ENCODE measurements at regions not wholly inside any gene's neighbourhood (a gene's known extent, or its start where the extent isn't known, plus 50 kb on each side); places are given as distances from the start of the nearest gene placed in this dataset.

DNA sequence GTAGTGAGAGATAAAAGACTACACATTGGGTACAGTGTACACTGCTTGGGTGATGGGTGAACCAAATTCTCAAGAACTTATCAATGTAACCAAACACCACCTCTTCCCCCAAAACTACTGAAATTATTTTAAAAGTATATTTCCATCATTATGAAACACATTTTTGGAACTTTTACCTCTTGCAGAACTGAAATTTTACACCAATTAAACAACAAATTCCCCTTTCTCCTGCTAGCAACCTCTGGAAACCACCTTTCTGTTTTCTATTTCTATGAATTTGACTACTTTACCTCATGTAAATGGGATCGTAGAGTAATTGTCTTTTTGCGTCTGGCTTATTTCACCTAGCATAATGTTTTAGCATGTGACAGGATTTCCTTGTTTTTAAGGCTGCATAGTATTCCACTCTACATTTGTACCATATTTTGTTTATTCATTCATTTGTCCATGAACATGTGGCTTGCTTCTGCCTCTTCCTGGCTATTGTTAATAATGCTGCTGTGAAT is 149.9 kb upstream of the PHACTR1 start:
- DNase-seq (ENCODE audit: low read depth, low spot score) (no peak), FAIRE-seq (no peak)
- no peaks in the 10 kb centered on the region for H3K36me3 ChIP-seq (ENCODE audit: control insufficient read depth in 2 of 2, extremely low read depth in 1 of 2, insufficient read depth in 2 of 2, low read length in 2 of 2)
- H2AFZ ChIP-seq (ENCODE audit: control insufficient read depth, low read length), result no peak overlapping the region
- no peak overlapping the region for H3K4me3 ChIP-seq (ENCODE audit: control insufficient read depth in 2 of 3, extremely low read depth in 1 of 3, insufficient read depth in 2 of 3, low read depth in 1 of 3, low read length in 3 of 3)
- H3K79me2 ChIP-seq (ENCODE audit: control insufficient read depth, insufficient read depth, low read length), result no peaks in the 10 kb centered on the region
- H3K4me2 ChIP-seq (ENCODE audit: control insufficient read depth, extremely low read depth, insufficient read depth, low read depth, low read length), result no peak overlapping the region
- H4K20me1 ChIP-seq (ENCODE audit: control insufficient read depth, extremely low read depth, insufficient read depth, low read length), result no peaks in the 10 kb centered on the region
- H3K27ac ChIP-seq (ENCODE audit: control insufficient read depth, insufficient read depth, low read length), result no peak overlapping the region
- no peaks in the 10 kb centered on the region for H3K27me3 ChIP-seq (ENCODE audit: control insufficient read depth, extremely low read depth, insufficient read depth, low read length)
- dilution Hi-C loops (cut with MboI; ENCODE audit: extremely low pct_ligation_motif_present, low sequenced_read_pairs), result no loop called here
- no peak overlapping the region for H3K9ac ChIP-seq (ENCODE audit: control insufficient read depth, extremely low read depth, insufficient read depth, low read length)
- H3K9me1 ChIP-seq (ENCODE audit: control insufficient read depth, extremely low read depth, insufficient read depth, low read length), result no peaks in the 10 kb centered on the region
- no peaks in the 10 kb centered on the region for H3K9me3 ChIP-seq (ENCODE audit: control insufficient read depth, low read depth, low read length)
- TF ChIP-seq EZH2 (IDR thresholded peaks at IDR 0.05; ENCODE audit: low read length), result no peak
- H3K4me1 ChIP-seq (ENCODE audit: control insufficient read depth, extremely low read depth, insufficient read depth, low read length), result peaks cover 19% of the 10 kb centered on the region

DNA sequence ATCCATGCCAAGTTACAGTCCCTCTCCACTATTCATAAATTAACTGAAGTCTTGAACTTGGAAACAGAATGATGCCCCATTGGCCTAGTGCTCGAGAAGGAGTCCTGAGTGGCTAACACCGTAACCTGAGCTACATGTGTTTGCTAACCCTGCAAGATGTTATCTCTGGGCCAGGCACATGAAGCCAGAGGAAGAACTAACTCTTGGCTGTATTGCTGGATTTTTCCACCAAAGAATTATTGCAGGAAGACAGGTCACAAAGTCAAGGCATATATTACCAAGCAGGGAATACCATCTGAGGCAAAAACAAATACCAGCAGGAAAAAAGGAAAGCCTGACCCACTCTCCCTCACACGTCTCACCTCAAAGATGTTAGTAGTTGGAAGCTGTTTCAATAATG is 148.9 kb upstream of the PHACTR1 start:
- no peaks in the 10 kb centered on the region for H3K36me3 ChIP-seq (ENCODE audit: control insufficient read depth in 2 of 2, extremely low read depth in 1 of 2, insufficient read depth in 2 of 2, low read length in 2 of 2)
- H3K27ac ChIP-seq (ENCODE audit: control insufficient read depth, insufficient read depth, low read length), result no peak overlapping the region
- dilution Hi-C loops (cut with MboI; ENCODE audit: extremely low pct_ligation_motif_present, low sequenced_read_pairs), result no loop called here
- TF ChIP-seq EZH2 (IDR thresholded peaks at IDR 0.05; ENCODE audit: low read length), result no peak
- TF ChIP-seq, protein P1, sequence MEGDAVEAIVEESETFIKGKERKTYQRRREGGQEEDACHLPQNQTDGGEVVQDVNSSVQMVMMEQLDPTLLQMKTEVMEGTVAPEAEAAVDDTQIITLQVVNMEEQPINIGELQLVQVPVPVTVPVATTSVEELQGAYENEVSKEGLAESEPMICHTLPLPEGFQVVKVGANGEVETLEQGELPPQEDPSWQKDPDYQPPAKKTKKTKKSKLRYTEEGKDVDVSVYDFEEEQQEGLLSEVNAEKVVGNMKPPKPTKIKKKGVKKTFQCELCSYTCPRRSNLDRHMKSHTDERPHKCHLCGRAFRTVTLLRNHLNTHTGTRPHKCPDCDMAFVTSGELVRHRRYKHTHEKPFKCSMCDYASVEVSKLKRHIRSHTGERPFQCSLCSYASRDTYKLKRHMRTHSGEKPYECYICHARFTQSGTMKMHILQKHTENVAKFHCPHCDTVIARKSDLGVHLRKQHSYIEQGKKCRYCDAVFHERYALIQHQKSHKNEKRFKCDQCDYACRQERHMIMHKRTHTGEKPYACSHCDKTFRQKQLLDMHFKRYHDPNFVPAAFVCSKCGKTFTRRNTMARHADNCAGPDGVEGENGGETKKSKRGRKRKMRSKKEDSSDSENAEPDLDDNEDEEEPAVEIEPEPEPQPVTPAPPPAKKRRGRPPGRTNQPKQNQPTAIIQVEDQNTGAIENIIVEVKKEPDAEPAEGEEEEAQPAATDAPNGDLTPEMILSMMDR (optimal IDR thresholded peaks at IDR 0.05 in 1 of 3, IDR thresholded peaks at IDR 0.05 in 1 of 3, conservative IDR thresholded peaks at IDR 0.05 in 1 of 3; ENCODE audit: extremely low read depth in 1 of 3, insufficient read depth in 2 of 3, low read length in 3 of 3), result no peak
- peak overlapping the region; percentile 42 for H2AFZ ChIP-seq (ENCODE audit: control insufficient read depth, low read length)
- no peak overlapping the region for H3K4me2 ChIP-seq (ENCODE audit: control insufficient read depth, extremely low read depth, insufficient read depth, low read depth, low read length)
- FAIRE-seq (no peak), DNase-seq (ENCODE audit: low read depth, low spot score) (no peak)
- H3K4me3 ChIP-seq (ENCODE audit: control insufficient read depth in 2 of 3, extremely low read depth in 1 of 3, insufficient read depth in 2 of 3, low read depth in 1 of 3, low read length in 3 of 3), result no peak overlapping the region
- H3K27me3 ChIP-seq (ENCODE audit: control insufficient read depth, extremely low read depth, insufficient read depth, low read length), result no peaks in the 10 kb centered on the region
- no peak overlapping the region for H3K9ac ChIP-seq (ENCODE audit: control insufficient read depth, extremely low read depth, insufficient read depth, low read length)
- no peaks in the 10 kb centered on the region for H4K20me1 ChIP-seq (ENCODE audit: control insufficient read depth, extremely low read depth, insufficient read depth, low read length)
- H3K4me1 ChIP-seq (ENCODE audit: control insufficient read depth, extremely low read depth, insufficient read depth, low read length), result peaks cover 24% of the 10 kb centered on the region
- no peaks in the 10 kb centered on the region for H3K9me1 ChIP-seq (ENCODE audit: control insufficient read depth, extremely low read depth, insufficient read depth, low read length)
- H3K9me3 ChIP-seq (ENCODE audit: control insufficient read depth, low read depth, low read length), result no peaks in the 10 kb centered on the region
- no peaks in the 10 kb centered on the region for H3K79me2 ChIP-seq (ENCODE audit: control insufficient read depth, insufficient read depth, low read length)

DNA sequence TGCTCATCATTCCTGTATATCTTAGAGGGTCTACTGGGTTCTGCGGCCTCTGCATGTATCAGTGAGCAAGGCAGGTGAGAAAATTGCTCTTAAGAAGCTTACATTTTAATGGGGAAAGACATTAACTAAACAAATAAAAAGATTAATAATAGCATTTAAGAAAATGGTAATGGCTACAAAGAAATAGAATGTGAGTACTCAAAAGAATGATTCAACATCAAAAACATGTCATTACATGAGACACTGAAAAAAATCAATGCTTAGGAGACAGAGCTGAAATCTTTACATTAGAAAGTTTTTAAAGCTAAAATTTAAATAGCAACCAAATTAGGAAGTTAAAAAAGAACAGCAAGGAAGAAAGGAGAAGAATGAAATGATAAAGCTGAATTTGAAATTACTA is 146.9 kb upstream of the PHACTR1 start:
- Histone ChIP-seq H3K36me3 (ENCODE audit: control insufficient read depth in 2 of 2, extremely low read depth in 1 of 2, insufficient read depth in 2 of 2, low read length in 2 of 2) (no peaks in the 10 kb centered on the region), H3K27me3 (ENCODE audit: control insufficient read depth, extremely low read depth, insufficient read depth, low read length) (no peaks in the 10 kb centered on the region), H3K27ac (ENCODE audit: control insufficient read depth, insufficient read depth, low read length) (peak overlapping the region; percentile 50), H3K9me1 (ENCODE audit: control insufficient read depth, extremely low read depth, insufficient read depth, low read length) (no peaks in the 10 kb centered on the region), H4K20me1 (ENCODE audit: control insufficient read depth, extremely low read depth, insufficient read depth, low read length) (no peaks in the 10 kb centered on the region), H3K79me2 (ENCODE audit: control insufficient read depth, insufficient read depth, low read length) (no peaks in the 10 kb centered on the region), H3K4me1 (ENCODE audit: control insufficient read depth, extremely low read depth, insufficient read depth, low read length) (peaks cover 43% of the 10 kb centered on the region), H3K4me3 (ENCODE audit: control insufficient read depth in 2 of 3, extremely low read depth in 1 of 3, insufficient read depth in 2 of 3, low read depth in 1 of 3, low read length in 3 of 3) (peak overlapping the region in 1 of 3 experiments; percentile 20), H3K4me2 (ENCODE audit: control insufficient read depth, extremely low read depth, insufficient read depth, low read depth, low read length) (peak overlapping the region; percentile 59), H2AFZ (ENCODE audit: control insufficient read depth, low read length) (peak overlapping the region; percentile 56), H3K9me3 (ENCODE audit: control insufficient read depth, low read depth, low read length) (no peaks in the 10 kb centered on the region), H3K9ac (ENCODE audit: control insufficient read depth, extremely low read depth, insufficient read depth, low read length) (no peak overlapping the region)
- dilution Hi-C loops (cut with MboI; ENCODE audit: extremely low pct_ligation_motif_present, low sequenced_read_pairs), result no loop called here
- DNase-seq (ENCODE audit: low read depth, low spot score) (no peak), FAIRE-seq (no peak)
- TF ChIP-seq EZH2 (IDR thresholded peaks at IDR 0.05; ENCODE audit: low read length), result no peak
- TF ChIP-seq, protein P1 (optimal IDR thresholded peaks at IDR 0.05 in 1 of 3, IDR thresholded peaks at IDR 0.05 in 1 of 3, conservative IDR thresholded peaks at IDR 0.05 in 1 of 3; ENCODE audit: extremely low read depth in 1 of 3, insufficient read depth in 2 of 3, low read length in 3 of 3), result no peak
